ENCODE measurements at regions not wholly inside any gene's neighbourhood (a gene's known extent, or its start where the extent isn't known, plus 50 kb on each side); places are given as distances from the start of the nearest gene placed in this dataset.

- no peak for TF ChIP-seq CTCF (conservative IDR thresholded peaks at IDR 0.05)
- no peak for TF ChIP-seq ZFX (IDR thresholded peaks at IDR 0.05)
Measured at GRCh38 chr18:34550156-34550555, 159.9 kb upstream of the DTNA start.

Data from C4-2B (cell line).